OCI-LY3 (cell line): ENCODE measurements at regions not wholly inside any gene's neighbourhood (a gene's known extent, or its start where the extent isn't known, plus 50 kb on each side); places are given as distances from the start of the nearest gene placed in this dataset.

Experiments
- EZH2phosphoT487 ChIP-seq: fragments of 200-600 bp; shearing (Covaris generic); IDR thresholded peaks from 2 replicates; pipeline ENCODE4 v1.6.1; 2018; ENCODE audit warnings: antibody characterized with exemption, mixed run types, low read depth
- TF ChIP-seq, protein P1 (sequence below): fragments of 200-600, 300-600 bp; sonication (generic); IDR thresholded peaks from 2 replicates; pipeline ENCODE4 v1.5.1; 2014; ENCODE audit warnings: antibody characterized with exemption, low read length, low read depth

DNA sequence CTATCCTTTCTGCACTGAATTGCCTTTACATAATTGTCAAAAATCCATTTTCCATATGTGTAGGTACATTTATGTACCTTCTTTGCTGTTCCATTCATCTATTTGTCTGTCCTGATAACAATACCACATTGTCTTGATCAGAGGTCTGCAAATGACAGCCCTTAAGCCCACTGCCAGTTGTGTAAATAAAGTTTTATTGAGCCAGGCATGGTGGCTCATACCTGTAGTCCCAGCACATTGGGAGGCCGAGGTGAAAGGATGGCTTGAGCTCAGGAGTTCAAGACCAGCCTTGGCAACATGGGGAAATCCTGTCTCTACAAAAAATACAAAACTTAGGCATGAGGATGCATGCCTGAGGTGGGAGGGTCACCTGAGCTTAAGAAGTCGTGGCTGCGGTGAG is 121.0 kb downstream of the TFCP2L1 start:
- TF ChIP-seq, protein P1, sequence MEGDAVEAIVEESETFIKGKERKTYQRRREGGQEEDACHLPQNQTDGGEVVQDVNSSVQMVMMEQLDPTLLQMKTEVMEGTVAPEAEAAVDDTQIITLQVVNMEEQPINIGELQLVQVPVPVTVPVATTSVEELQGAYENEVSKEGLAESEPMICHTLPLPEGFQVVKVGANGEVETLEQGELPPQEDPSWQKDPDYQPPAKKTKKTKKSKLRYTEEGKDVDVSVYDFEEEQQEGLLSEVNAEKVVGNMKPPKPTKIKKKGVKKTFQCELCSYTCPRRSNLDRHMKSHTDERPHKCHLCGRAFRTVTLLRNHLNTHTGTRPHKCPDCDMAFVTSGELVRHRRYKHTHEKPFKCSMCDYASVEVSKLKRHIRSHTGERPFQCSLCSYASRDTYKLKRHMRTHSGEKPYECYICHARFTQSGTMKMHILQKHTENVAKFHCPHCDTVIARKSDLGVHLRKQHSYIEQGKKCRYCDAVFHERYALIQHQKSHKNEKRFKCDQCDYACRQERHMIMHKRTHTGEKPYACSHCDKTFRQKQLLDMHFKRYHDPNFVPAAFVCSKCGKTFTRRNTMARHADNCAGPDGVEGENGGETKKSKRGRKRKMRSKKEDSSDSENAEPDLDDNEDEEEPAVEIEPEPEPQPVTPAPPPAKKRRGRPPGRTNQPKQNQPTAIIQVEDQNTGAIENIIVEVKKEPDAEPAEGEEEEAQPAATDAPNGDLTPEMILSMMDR, result no peak
- no peak for TF ChIP-seq EZH2phosphoT487
